ENCODE measurements at regions not wholly inside any gene's neighbourhood (a gene's known extent, or its start where the extent isn't known, plus 50 kb on each side); places are given as distances from the start of the nearest gene placed in this dataset.

- no peak for DNase-seq
- no peaks in the 10 kb centered on the region for H3K36me3 ChIP-seq (replicated peaks)
- no peak overlapping the region for H3K4me3 ChIP-seq (ENCODE audit: low read depth, low read length)
- TF ChIP-seq CTCF (IDR thresholded peaks at IDR 0.05; ENCODE audit: low read depth, low read length, missing control alignments) = no peak
- no peak overlapping the region for H3K27ac ChIP-seq
- H3K27me3 ChIP-seq (replicated peaks) = no peaks in the 10 kb centered on the region
- in situ Hi-C loops (cut with HindIII; ENCODE audit: low pct_ligation_motif_present, low sequenced_read_pairs) = no loop called here
Measured at GRCh38 chr3:65303431-65303830, 615.6 kb upstream of the ADAMTS9 start.

GRCh38 chr3:65291448-65292125 is 603.8 kb upstream of the ADAMTS9 start:
- no peak overlapping the region for H3K4me3 ChIP-seq (ENCODE audit: low read depth, low read length)
- TF ChIP-seq CTCF (IDR thresholded peaks at IDR 0.05; ENCODE audit: low read depth, low read length, missing control alignments) = no peak
- H3K27me3 ChIP-seq (replicated peaks) = no peaks in the 10 kb centered on the region
- in situ Hi-C loops (cut with HindIII; ENCODE audit: low pct_ligation_motif_present, low sequenced_read_pairs) = no loop called here
- H3K36me3 ChIP-seq (replicated peaks) = no peaks in the 10 kb centered on the region
- no peak overlapping the region for H3K27ac ChIP-seq
- DNase-seq = no peak

GRCh38 chr3:65288776-65289175 is 601.0 kb upstream of the ADAMTS9 start:
- H3K27me3 ChIP-seq (replicated peaks) = no peaks in the 10 kb centered on the region
- in situ Hi-C loops (cut with HindIII; ENCODE audit: low pct_ligation_motif_present, low sequenced_read_pairs) = no loop called here
- H3K36me3 ChIP-seq (replicated peaks) = no peaks in the 10 kb centered on the region

GRCh38 chr3:65285956-65286355 is 598.2 kb upstream of the ADAMTS9 start:
- in situ Hi-C loops (cut with HindIII; ENCODE audit: low pct_ligation_motif_present, low sequenced_read_pairs) = no loop called here
- Histone ChIP-seq H3K27me3 (replicated peaks) (no peaks in the 10 kb centered on the region), H3K4me3 (ENCODE audit: low read depth, low read length) (no peak overlapping the region), H3K27ac (no peak overlapping the region), H3K36me3 (replicated peaks) (no peaks in the 10 kb centered on the region)
- no peak for TF ChIP-seq CTCF (IDR thresholded peaks at IDR 0.05; ENCODE audit: low read depth, low read length, missing control alignments)
- DNase-seq = no peak

More at GRCh38 chr3:65288776-65289175, 601.0 kb upstream of the ADAMTS9 start:
- Histone ChIP-seq H3K4me3 (ENCODE audit: low read depth, low read length) (no peak overlapping the region), H3K27ac (no peak overlapping the region)
- no peak for TF ChIP-seq CTCF (IDR thresholded peaks at IDR 0.05; ENCODE audit: low read depth, low read length, missing control alignments)
- DNase-seq = no peak

GRCh38 chr3:65284961-65285360 is 597.2 kb upstream of the ADAMTS9 start:
- no peak for DNase-seq
- Histone ChIP-seq H3K27me3 (replicated peaks) (no peaks in the 10 kb centered on the region), H3K36me3 (replicated peaks) (no peaks in the 10 kb centered on the region), H3K4me3 (ENCODE audit: low read depth, low read length) (no peak overlapping the region), H3K27ac (no peak overlapping the region)
- in situ Hi-C loops (cut with HindIII; ENCODE audit: low pct_ligation_motif_present, low sequenced_read_pairs) = no loop called here
- TF ChIP-seq CTCF (IDR thresholded peaks at IDR 0.05; ENCODE audit: low read depth, low read length, missing control alignments) = no peak

- H3K27ac ChIP-seq = no peak overlapping the region
- H3K4me3 ChIP-seq (ENCODE audit: low read depth, low read length) = no peak overlapping the region
- in situ Hi-C loops (cut with HindIII; ENCODE audit: low pct_ligation_motif_present, low sequenced_read_pairs) = no loop called here
- no peak for TF ChIP-seq CTCF (IDR thresholded peaks at IDR 0.05; ENCODE audit: low read depth, low read length, missing control alignments)
- DNase-seq = no peak
- H3K36me3 ChIP-seq (replicated peaks) = no peaks in the 10 kb centered on the region
- H3K27me3 ChIP-seq (replicated peaks) = no peaks in the 10 kb centered on the region
Measured at GRCh38 chr3:65284546-65284945, 596.7 kb upstream of the ADAMTS9 start.

Data from brain microvascular endothelial cell (primary cell).